ENCODE measurements at regions not wholly inside any gene's neighbourhood (a gene's known extent, or its start where the extent isn't known, plus 50 kb on each side); places are given as distances from the start of the nearest gene placed in this dataset.

DNA sequence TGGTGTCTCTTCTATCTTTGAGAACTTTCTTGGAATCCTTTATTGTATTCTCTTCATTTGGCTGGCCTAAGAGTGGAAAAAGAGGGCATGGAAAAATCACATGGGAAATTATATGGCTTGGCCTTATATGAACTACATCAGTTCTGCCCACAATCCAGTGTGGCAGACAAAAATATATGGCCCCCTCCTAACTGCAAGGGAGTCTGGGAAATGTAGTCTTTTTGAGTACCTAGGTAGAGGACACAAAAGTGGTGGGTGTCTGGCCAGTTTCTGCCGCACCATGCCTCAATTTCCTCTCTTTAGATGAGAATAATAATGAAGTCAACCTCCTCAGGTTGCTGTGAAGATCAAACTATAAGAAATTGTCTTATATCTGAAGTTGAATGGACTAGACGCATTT is 109.3 kb downstream of the SCP2D1 start:
- Mint-ChIP-seq H3K4me1 (no peaks in the 10 kb centered on the region), H3K27me3 (ENCODE audit: low read depth in 3 of 3) (peaks cover 0 to 4% (median 0%) of the 10 kb centered on the region in 3 donors), H3K9me3 (peaks cover 0 to 6% (median under 1%) of the 10 kb centered on the region in 7 donors), H3K36me3 (no peaks in the 10 kb centered on the region), H3K27ac (no peak overlapping the region), H3K4me3 (no peak overlapping the region)
- no peak overlapping the region for H3K4me2 ChIP-seq (replicated peaks; ENCODE audit: extremely low read depth, low read length, poor library complexity, severe bottlenecking)
- H3K27me3 ChIP-seq (ENCODE audit: control insufficient read depth in 2 of 2, insufficient read depth in 2 of 2, low read length in 2 of 2), result no peaks in the 10 kb centered on the region
- H2AFZ ChIP-seq (ENCODE audit: insufficient read depth, low read depth, low read length, poor library complexity, severe bottlenecking), result no peak overlapping the region
- intact Hi-C loops (cut with micrococcal nuclease), result no loop called here
- no peaks in the 10 kb centered on the region for H3K9me3 ChIP-seq (replicated peaks in 1 of 2; ENCODE audit: control insufficient read depth in 1 of 2, insufficient read depth in 1 of 2, low read length in 2 of 2)
- H3K4me1 ChIP-seq (ENCODE audit: control insufficient read depth in 1 of 2, insufficient read depth in 2 of 2, low read length in 2 of 2), result no peaks in the 10 kb centered on the region
- no peak overlapping the region for H3K4me3 ChIP-seq (replicated peaks in 1 of 3; ENCODE audit: low read depth in 2 of 3, low read length in 3 of 3)
- no peak overlapping the region for H3K9ac ChIP-seq (ENCODE audit: insufficient read depth, low read length, poor library complexity, severe bottlenecking)
- no peak overlapping the region for H3K27ac ChIP-seq (ENCODE audit: low read depth in 1 of 2, low read length in 2 of 2)
- no peaks in the 10 kb centered on the region for H3K79me2 ChIP-seq (ENCODE audit: insufficient read depth, low read length)
- no peaks in the 10 kb centered on the region for H3K36me3 ChIP-seq (replicated peaks in 1 of 2; ENCODE audit: control insufficient read depth in 1 of 2, insufficient read depth in 2 of 2, low read length in 2 of 2)
- DNase-seq, result no peak
- WGBS (ENCODE audit: insufficient coverage), result no CpG with 5 or more reads among the region's 2 CpGs
- TF ChIP-seq CTCF (IDR thresholded peaks at IDR 0.05), result no peak
- H4K20me1 ChIP-seq (ENCODE audit: insufficient read depth, low read length), result no peaks in the 10 kb centered on the region

GRCh38 chr20:18926965-18927364 is 113.4 kb downstream of the SCP2D1 start:
- no peak for TF ChIP-seq CTCF (IDR thresholded peaks at IDR 0.05)
- Histone ChIP-seq H3K36me3 (replicated peaks in 1 of 2; ENCODE audit: control insufficient read depth in 1 of 2, insufficient read depth in 2 of 2, low read length in 2 of 2) (no peaks in the 10 kb centered on the region), H3K27ac (ENCODE audit: low read depth in 1 of 2, low read length in 2 of 2) (no peak overlapping the region), H3K27me3 (ENCODE audit: control insufficient read depth in 2 of 2, insufficient read depth in 2 of 2, low read length in 2 of 2) (no peaks in the 10 kb centered on the region), H3K79me2 (ENCODE audit: insufficient read depth, low read length) (no peaks in the 10 kb centered on the region), H3K4me3 (replicated peaks in 1 of 3; ENCODE audit: low read depth in 2 of 3, low read length in 3 of 3) (no peak overlapping the region), H2AFZ (ENCODE audit: insufficient read depth, low read depth, low read length, poor library complexity, severe bottlenecking) (no peak overlapping the region), H3K9ac (ENCODE audit: insufficient read depth, low read length, poor library complexity, severe bottlenecking) (no peak overlapping the region), H3K4me1 (ENCODE audit: control insufficient read depth in 1 of 2, insufficient read depth in 2 of 2, low read length in 2 of 2) (no peaks in the 10 kb centered on the region), H3K4me2 (replicated peaks; ENCODE audit: extremely low read depth, low read length, poor library complexity, severe bottlenecking) (no peak overlapping the region), H3K9me3 (replicated peaks in 1 of 2; ENCODE audit: control insufficient read depth in 1 of 2, insufficient read depth in 1 of 2, low read length in 2 of 2) (no peaks in the 10 kb centered on the region), H4K20me1 (ENCODE audit: insufficient read depth, low read length) (no peaks in the 10 kb centered on the region)
- Mint-ChIP-seq H3K27ac (no peak overlapping the region), H3K36me3 (no peaks in the 10 kb centered on the region), H3K4me3 (no peak overlapping the region), H3K27me3 (ENCODE audit: low read depth in 3 of 3) (peaks cover 0 to 4% (median 0%) of the 10 kb centered on the region in 3 donors), H3K4me1 (no peaks in the 10 kb centered on the region), H3K9me3 (peaks cover 0 to 5% (median 2%) of the 10 kb centered on the region in 7 donors)
- DNase-seq, result no peak
- intact Hi-C loops (cut with micrococcal nuclease), result no loop called here

Data from CD14-positive monocyte (primary cell).